Smooth muscle cell (in vitro differentiated cells): ENCODE measurements at regions not wholly inside any gene's neighbourhood (a gene's known extent, or its start where the extent isn't known, plus 50 kb on each side); places are given as distances from the start of the nearest gene placed in this dataset.

Experiments used
- DNase-seq: peaks from one replicate; lab custom pipeline; 2025; ENCODE audit not compliant: unreplicated experiment; lab: John Stamatoyannopoulos, UW
- H2AFZ ChIP-seq: fragments of 200-600 bp; sonication (generic); 2 replicates; pipeline ENCODE4 v1.6.0; 2016; ENCODE audit warnings: antibody characterized with exemption, low read depth, mild to moderate bottlenecking
- H3F3A ChIP-seq: fragments of 200-600 bp; sonication (generic); 2 replicates; pipeline ENCODE4 v1.6.0; 2017; ENCODE audit warnings: antibody characterized with exemption, low read depth
- H3K27ac ChIP-seq: fragments of 200-600 bp; sonication (generic); 2 replicates; pipeline ENCODE4 v1.5.1; 2016; ENCODE audit warnings: low read depth, mild to moderate bottlenecking
- H3K27me3 ChIP-seq: fragments of 200-600 bp; sonication (generic); 2 replicates; pipeline ENCODE4 v1.6.1; 2016; ENCODE audit warnings: low read depth, mild to moderate bottlenecking
- H3K36me3 ChIP-seq: fragments of 200-600 bp; sonication (generic); 2 replicates; pipeline ENCODE4 v1.5.1; 2016; ENCODE audit warnings: low read depth
- H3K4me1 ChIP-seq: fragments of 200-600 bp; sonication (generic); 2 replicates; pipeline ENCODE4 v1.5.1; 2016; ENCODE audit warnings: low read depth
- H3K4me2 ChIP-seq: fragments of 200-600 bp; sonication (generic); 2 replicates; pipeline ENCODE4 v1.6.0; 2016; ENCODE audit warnings: mild to moderate bottlenecking
- H3K4me3 ChIP-seq: fragments of 200-600 bp; sonication (generic); 2 replicates; pipeline ENCODE4 v1.5.1; 2016; ENCODE audit warnings: mild to moderate bottlenecking
- H3K79me2 ChIP-seq: fragments of 200-600 bp; sonication (generic); 2 replicates; pipeline ENCODE4 v1.6.0; 2016; ENCODE audit warnings: low read depth, mild to moderate bottlenecking
- H3K9ac ChIP-seq: fragments of 200-600 bp; sonication (generic); 2 replicates; pipeline ENCODE4 v1.6.0; 2016; ENCODE audit warnings: low read depth
- H3K9me3 ChIP-seq: fragments of 200-600 bp; sonication (generic); replicated peaks from 2 replicates; pipeline ENCODE4 v1.5.1; 2016; ENCODE audit warnings: low read depth
- H4K20me1 ChIP-seq: fragments of 200-600 bp; sonication (generic); 2 replicates; pipeline ENCODE4 v1.6.0; 2016; ENCODE audit warnings: low read depth
- CTCF ChIP-seq: fragments of 200-600 bp; sonication (generic); IDR thresholded peaks from 2 replicates; pipeline ENCODE4 v1.5.1; 2017; ENCODE audit warnings: borderline replicate concordance, mild to moderate bottlenecking, antibody characterized with exemption; ENCODE audit not compliant: insufficient read depth, poor library complexity, severe bottlenecking
- WGBS: methylation state at CpG from one replicate; pipeline ENCODE4 v1.1.7; 2016; ENCODE audit warnings: low lambda C conversion rate; 5-methylcytosine and 5-hydroxymethylcytosine counted together

GRCh38 chr10:9645928-9646600, 1371.6 kb upstream of the CELF2 start:
- Histone ChIP-seq H3K4me3 (no peak overlapping the region), H3K36me3 (peaks cover 5% of the 10 kb centered on the region), H3K9me3 (peaks cover 12% of the 10 kb centered on the region), H3K4me1 (no peaks in the 10 kb centered on the region), H3K9ac (no peak overlapping the region), H3K79me2 (no peaks in the 10 kb centered on the region), H3F3A (no peaks in the 10 kb centered on the region), H4K20me1 (no peaks in the 10 kb centered on the region), H2AFZ (peak overlapping the region; percentile 21), H3K27ac (no peak overlapping the region), H3K4me2 (no peak overlapping the region), H3K27me3 (no peaks in the 10 kb centered on the region)
- DNase-seq: no peak
- WGBS: 87% methylated on average over 2 of the region's 2 CpGs
- no peak for TF ChIP-seq CTCF

DNA sequence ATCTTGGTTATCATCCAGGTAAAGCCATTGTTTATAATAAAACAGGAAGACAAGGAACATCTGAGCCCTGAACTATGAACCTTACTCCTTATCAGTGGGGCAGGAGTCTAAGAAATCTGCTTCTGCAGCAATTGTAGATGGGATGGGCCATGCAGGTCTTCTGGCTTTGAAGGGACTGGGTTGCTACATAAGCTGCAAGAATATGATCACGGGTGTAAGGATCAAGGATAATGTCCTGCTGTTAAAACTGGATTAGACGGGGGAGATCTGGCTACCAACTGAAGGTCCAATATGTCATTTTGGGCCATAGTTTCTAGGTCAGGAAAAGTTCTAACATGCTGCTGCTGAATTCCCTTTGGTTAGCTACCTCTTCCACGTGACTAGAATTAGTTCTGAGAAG, 1363.4 kb upstream of the CELF2 start:
- H3K36me3 ChIP-seq: no peaks in the 10 kb centered on the region
- no peaks in the 10 kb centered on the region for H3K79me2 ChIP-seq
- H3K9ac ChIP-seq: no peak overlapping the region
- WGBS: 81% methylated on average over 3 of the region's 3 CpGs
- no peak for DNase-seq
- no peaks in the 10 kb centered on the region for H4K20me1 ChIP-seq
- no peaks in the 10 kb centered on the region for H3K9me3 ChIP-seq
- no peaks in the 10 kb centered on the region for H3F3A ChIP-seq
- no peak overlapping the region for H3K4me2 ChIP-seq
- no peaks in the 10 kb centered on the region for H3K4me1 ChIP-seq
- no peak for TF ChIP-seq CTCF
- H3K27me3 ChIP-seq: no peaks in the 10 kb centered on the region
- H3K4me3 ChIP-seq: no peak overlapping the region
- H2AFZ ChIP-seq: no peak overlapping the region
- H3K27ac ChIP-seq: no peak overlapping the region

DNA sequence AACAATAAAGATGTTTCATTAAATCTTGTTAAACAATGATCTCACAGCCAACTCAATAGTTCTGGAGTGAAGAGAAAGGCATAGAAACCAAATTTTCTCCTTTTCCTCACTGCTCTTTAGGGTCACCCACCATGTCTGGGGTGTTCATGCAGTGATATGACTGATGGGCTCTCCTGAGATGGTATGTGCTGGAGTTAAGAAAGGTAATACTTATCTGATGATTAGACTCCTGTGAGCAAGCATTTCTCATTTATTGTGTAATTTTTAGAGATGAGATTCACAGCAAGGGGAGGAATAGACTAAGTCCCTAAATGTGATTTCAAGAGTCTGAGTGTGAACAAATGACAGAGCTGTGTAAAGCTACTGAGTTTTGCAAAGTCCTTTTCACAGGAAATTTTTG, 1361.3 kb upstream of the CELF2 start:
- DNase-seq: no peak
- no peaks in the 10 kb centered on the region for H3K79me2 ChIP-seq
- no peak overlapping the region for H3K4me3 ChIP-seq
- H3K9me3 ChIP-seq: no peaks in the 10 kb centered on the region
- H4K20me1 ChIP-seq: no peaks in the 10 kb centered on the region
- no peaks in the 10 kb centered on the region for H3K27me3 ChIP-seq
- H3K9ac ChIP-seq: no peak overlapping the region
- no peaks in the 10 kb centered on the region for H3F3A ChIP-seq
- H2AFZ ChIP-seq: no peak overlapping the region
- no peak overlapping the region for H3K4me2 ChIP-seq
- H3K27ac ChIP-seq: no peak overlapping the region
- no peak for TF ChIP-seq CTCF
- no peaks in the 10 kb centered on the region for H3K4me1 ChIP-seq
- H3K36me3 ChIP-seq: no peaks in the 10 kb centered on the region

GRCh38 chr10:9656996-9657395, 1360.7 kb upstream of the CELF2 start:
- Histone ChIP-seq H4K20me1 (no peaks in the 10 kb centered on the region), H3K27me3 (no peaks in the 10 kb centered on the region), H3K4me2 (no peak overlapping the region), H3K9ac (no peak overlapping the region), H3K79me2 (no peaks in the 10 kb centered on the region), H2AFZ (no peak overlapping the region), H3F3A (no peaks in the 10 kb centered on the region), H3K27ac (no peak overlapping the region), H3K4me3 (no peak overlapping the region), H3K36me3 (no peaks in the 10 kb centered on the region), H3K9me3 (no peaks in the 10 kb centered on the region), H3K4me1 (no peaks in the 10 kb centered on the region)
- TF ChIP-seq CTCF: no peak
- no peak for DNase-seq
- WGBS: 69% methylated on average over 1 of the region's 1 CpG
